ENCODE measurements at regions not wholly inside any gene's neighbourhood (a gene's known extent, or its start where the extent isn't known, plus 50 kb on each side); places are given as distances from the start of the nearest gene placed in this dataset.
"Not testable (repeated sequence)": the region's sequence is repeated elsewhere in the genome, so short reads cannot be mapped to it uniquely, and the experiment has no call there.

- Histone ChIP-seq H3K27me3 (no peaks in the 10 kb centered on the region), H3K9me3 (peaks cover 0 to 23% (median 0%) of the 10 kb centered on the region in 3 donors), H3K4me3 (no peak overlapping the region), H3K36me3 (no peaks in the 10 kb centered on the region), H3K4me1 (no peaks in the 10 kb centered on the region), H3K27ac (no peak overlapping the region)
- TF ChIP-seq EP300 (IDR thresholded peaks at IDR 0.05) (no peak), POLR2A (IDR thresholded peaks at IDR 0.05) (no peak), POLR2AphosphoS5 (IDR thresholded peaks at IDR 0.05) (no peak)
- TF ChIP-seq, protein P1, sequence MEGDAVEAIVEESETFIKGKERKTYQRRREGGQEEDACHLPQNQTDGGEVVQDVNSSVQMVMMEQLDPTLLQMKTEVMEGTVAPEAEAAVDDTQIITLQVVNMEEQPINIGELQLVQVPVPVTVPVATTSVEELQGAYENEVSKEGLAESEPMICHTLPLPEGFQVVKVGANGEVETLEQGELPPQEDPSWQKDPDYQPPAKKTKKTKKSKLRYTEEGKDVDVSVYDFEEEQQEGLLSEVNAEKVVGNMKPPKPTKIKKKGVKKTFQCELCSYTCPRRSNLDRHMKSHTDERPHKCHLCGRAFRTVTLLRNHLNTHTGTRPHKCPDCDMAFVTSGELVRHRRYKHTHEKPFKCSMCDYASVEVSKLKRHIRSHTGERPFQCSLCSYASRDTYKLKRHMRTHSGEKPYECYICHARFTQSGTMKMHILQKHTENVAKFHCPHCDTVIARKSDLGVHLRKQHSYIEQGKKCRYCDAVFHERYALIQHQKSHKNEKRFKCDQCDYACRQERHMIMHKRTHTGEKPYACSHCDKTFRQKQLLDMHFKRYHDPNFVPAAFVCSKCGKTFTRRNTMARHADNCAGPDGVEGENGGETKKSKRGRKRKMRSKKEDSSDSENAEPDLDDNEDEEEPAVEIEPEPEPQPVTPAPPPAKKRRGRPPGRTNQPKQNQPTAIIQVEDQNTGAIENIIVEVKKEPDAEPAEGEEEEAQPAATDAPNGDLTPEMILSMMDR (IDR thresholded peaks at IDR 0.05): no peak
- 50 to 69% methylated on average over 1 of the region's 1 CpG for WGBS, 2 donors (ENCODE audit: low coverage in 1 of 2)
- no peak for ATAC-seq
These were observed 100.8 kb upstream of the SAMSN1 start for GRCh38 chr21:14646893-14647292.

DNA sequence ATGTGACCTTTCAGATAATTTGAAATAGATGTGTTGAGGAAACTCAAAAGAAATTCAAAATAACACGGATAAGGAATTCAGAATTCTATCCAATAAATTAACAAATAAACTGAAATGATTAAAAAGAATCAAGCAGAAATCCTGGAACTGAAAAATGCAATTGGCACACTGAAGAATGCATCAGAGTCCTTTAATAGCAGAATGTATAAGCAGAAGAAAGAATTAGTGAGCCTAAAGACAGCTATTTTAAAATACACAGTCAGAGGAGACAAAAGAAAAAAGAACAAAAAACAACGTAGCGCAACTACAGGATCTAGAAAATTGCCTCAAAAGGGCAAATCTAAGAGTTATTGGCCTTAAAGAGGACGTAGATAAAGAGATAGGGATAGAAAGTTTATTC is 99.6 kb upstream of the SAMSN1 start:
- H3K27me3 ChIP-seq: no peaks in the 10 kb centered on the region
- peaks cover 0 to 23% (median 0%) of the 10 kb centered on the region in 3 donors for H3K9me3 ChIP-seq
- ATAC-seq: no peak
- 71 to 75% methylated on average over 4 of the region's 4 CpGs for WGBS, 2 donors (ENCODE audit: low coverage in 1 of 2)
- no peaks in the 10 kb centered on the region for H3K4me1 ChIP-seq
- no peaks in the 10 kb centered on the region for H3K36me3 ChIP-seq
- TF ChIP-seq EP300 (IDR thresholded peaks at IDR 0.05) (no peak), POLR2A (IDR thresholded peaks at IDR 0.05) (no peak), POLR2AphosphoS5 (IDR thresholded peaks at IDR 0.05) (no peak)
- TF ChIP-seq, protein P1 (IDR thresholded peaks at IDR 0.05): no peak
- H3K4me3 ChIP-seq: no peak overlapping the region
- H3K27ac ChIP-seq: no peak overlapping the region

DNA sequence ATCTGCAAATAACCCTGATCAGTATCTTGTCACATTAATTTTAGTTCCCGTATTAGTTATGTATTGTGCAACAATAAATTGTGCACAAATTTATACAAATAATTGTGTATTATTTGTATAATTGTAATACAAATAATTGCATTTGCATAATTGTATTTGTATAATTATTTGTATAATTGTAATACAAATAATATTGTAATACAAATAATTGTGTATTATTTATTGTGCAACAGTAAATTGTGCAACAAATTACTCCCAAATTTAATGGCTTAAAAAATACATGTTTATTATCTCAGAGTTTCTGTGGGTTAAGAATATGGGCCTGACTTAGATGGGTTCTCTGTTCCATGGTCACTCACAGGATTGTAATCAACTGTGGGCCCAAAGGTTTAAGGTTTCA is 86.2 kb upstream of the SAMSN1 start:
- H3K4me1 ChIP-seq: no peaks in the 10 kb centered on the region
- no peak overlapping the region for H3K4me3 ChIP-seq
- TF ChIP-seq EP300 (IDR thresholded peaks at IDR 0.05) (no peak), POLR2A (IDR thresholded peaks at IDR 0.05) (no peak), POLR2AphosphoS5 (IDR thresholded peaks at IDR 0.05) (no peak)
- TF ChIP-seq, protein P1 (IDR thresholded peaks at IDR 0.05): no peak
- no peaks in the 10 kb centered on the region for H3K36me3 ChIP-seq
- no peak for ATAC-seq
- no peaks in the 10 kb centered on the region for H3K9me3 ChIP-seq
- no peak overlapping the region for H3K27ac ChIP-seq
- WGBS, 2 donors (ENCODE audit: low coverage in 1 of 2): 100% methylated on average over 1 of the region's 1 CpG
- H3K27me3 ChIP-seq: no peaks in the 10 kb centered on the region

DNA sequence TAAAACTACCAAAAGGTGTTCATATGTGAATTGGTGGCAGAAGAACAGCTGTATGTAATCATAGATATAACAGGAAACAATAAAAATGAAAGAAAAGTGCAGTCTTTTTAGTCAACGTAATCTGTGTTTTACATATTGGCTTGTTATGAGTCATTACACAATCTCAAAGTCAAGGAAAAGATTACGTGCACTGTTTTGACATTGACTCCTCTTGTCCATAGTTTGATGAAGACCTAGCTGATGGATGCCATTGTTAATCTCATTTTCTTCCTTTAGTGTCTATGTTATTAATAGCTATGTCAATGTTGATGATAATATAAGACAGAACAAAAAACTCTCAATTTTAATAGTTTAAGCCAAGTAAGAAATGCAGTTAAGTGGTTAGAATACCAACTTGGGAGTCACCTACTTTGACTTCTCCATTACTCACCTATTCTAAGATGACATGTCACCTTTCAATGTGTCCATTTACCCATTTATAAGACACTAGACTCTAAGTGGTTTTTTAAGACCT is 84.5 kb upstream of the SAMSN1 start:
- H3K9me3 ChIP-seq: no peaks in the 10 kb centered on the region
- no peaks in the 10 kb centered on the region for H3K27me3 ChIP-seq
- no peak for ATAC-seq
- no peak overlapping the region for H3K27ac ChIP-seq
- H3K36me3 ChIP-seq: no peaks in the 10 kb centered on the region
- no peak overlapping the region for H3K4me3 ChIP-seq
- 39 to 50% methylated on average over 2 of the region's 2 CpGs for WGBS, 2 donors (ENCODE audit: low coverage in 1 of 2)
- no peak for TF ChIP-seq POLR2AphosphoS5 (IDR thresholded peaks at IDR 0.05)
- TF ChIP-seq, protein P1 (IDR thresholded peaks at IDR 0.05): no peak
- no peak for TF ChIP-seq POLR2A (IDR thresholded peaks at IDR 0.05)
- TF ChIP-seq EP300 (IDR thresholded peaks at IDR 0.05): no peak
- H3K4me1 ChIP-seq: no peaks in the 10 kb centered on the region

GRCh38 chr21:14629461-14629860 is 83.3 kb upstream of the SAMSN1 start:
- Histone ChIP-seq H3K4me1 (no peaks in the 10 kb centered on the region), H3K9me3 (no peaks in the 10 kb centered on the region), H3K27me3 (no peaks in the 10 kb centered on the region), H3K36me3 (no peaks in the 10 kb centered on the region), H3K27ac (no peak overlapping the region), H3K4me3 (no peak overlapping the region)
- TF ChIP-seq, protein P1 (IDR thresholded peaks at IDR 0.05): no peak
- TF ChIP-seq POLR2AphosphoS5 (IDR thresholded peaks at IDR 0.05): no peak
- TF ChIP-seq EP300 (IDR thresholded peaks at IDR 0.05): no peak
- TF ChIP-seq POLR2A (IDR thresholded peaks at IDR 0.05): no peak
- 46 to 60% methylated on average over 4 to 5 of the region's 5 CpGs for WGBS, 2 donors (ENCODE audit: low coverage in 1 of 2)
- ATAC-seq: no peak

- ATAC-seq, H3K27ac ChIP-seq, H3K27me3 ChIP-seq, H3K36me3 ChIP-seq, H3K4me1 ChIP-seq, H3K4me3 ChIP-seq: not testable (repeated sequence)
- peaks cover 0 to 21% (median 0%) of the 10 kb centered on the region in 3 donors for H3K9me3 ChIP-seq
- 73 to 93% methylated on average over 2 to 3 of the region's 3 CpGs for WGBS, 2 donors (ENCODE audit: low coverage in 1 of 2)
These were observed 77.0 kb upstream of the SAMSN1 start for GRCh38 chr21:14623079-14623478.
